Superior temporal gyrus (tissue), 1 donor: ENCODE measurements at regions not wholly inside any gene's neighbourhood (a gene's known extent, or its start where the extent isn't known, plus 50 kb on each side); places are given as distances from the start of the nearest gene placed in this dataset.
"Not testable (repeated sequence)": the region's sequence is repeated elsewhere in the genome, so short reads cannot be mapped to it uniquely, and the experiment has no call there.

Experiments used
- DNase-seq: peaks from one replicate; pipeline ENCODE4 v3.0.0-alpha.2; 2016; ENCODE audit errors: extremely low spot score

DNA sequence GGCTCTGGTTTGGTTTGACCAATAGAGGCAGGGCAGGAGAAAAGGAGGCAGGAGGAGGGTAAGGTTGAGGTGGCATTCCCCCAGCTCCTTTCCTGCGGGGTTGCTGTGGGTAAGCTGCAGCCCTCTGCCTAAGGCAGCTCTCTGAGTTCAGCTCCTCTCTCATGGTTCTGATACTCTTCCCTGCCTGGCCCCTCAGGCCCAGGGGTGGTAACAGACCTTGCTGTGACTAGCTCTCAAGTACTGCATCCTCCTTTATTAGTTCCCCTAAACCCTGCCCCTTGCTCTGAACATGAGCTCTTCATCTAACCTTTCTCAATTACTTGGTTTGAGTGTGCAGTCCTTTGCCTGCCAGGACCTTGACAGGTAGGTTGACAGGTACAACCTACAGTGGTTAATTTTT, 205.5 kb downstream of the SLC4A3 start:
- DNase-seq = no peak

- DNase-seq = no peak
These were observed 208.1 kb downstream of the SLC4A3 start for GRCh38 chr2:219835493-219835892.

GRCh38 chr2:219836647-219837177, 209.3 kb downstream of the SLC4A3 start:
- DNase-seq = peak; percentile 53

- no peak for DNase-seq
These were observed 217.1 kb downstream of the SLC4A3 start for GRCh38 chr2:219844401-219845091.

- DNase-seq = no peak
These were observed 221.5 kb downstream of the SLC4A3 start for GRCh38 chr2:219848882-219849281.

DNA sequence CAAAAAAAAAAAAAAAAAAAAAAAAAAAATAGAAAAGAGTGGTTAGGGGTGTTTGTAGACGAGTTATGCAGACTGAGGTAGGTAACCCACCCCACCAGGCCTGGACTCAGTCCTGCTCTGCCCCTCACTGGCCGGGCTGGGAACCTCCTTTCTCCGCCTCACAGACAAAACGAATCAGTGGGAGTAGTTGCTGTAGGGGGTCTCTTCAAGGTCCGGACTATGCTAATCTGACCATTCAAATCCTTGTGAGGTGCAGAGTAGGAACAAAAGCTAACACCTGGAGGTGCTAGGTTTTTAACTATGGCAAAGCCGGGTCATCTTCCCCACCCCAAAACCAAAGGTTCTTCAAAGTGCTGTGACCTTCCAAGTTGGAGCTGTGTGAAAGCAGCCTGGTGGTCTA, 223.7 kb downstream of the SLC4A3 start:
- DNase-seq = no peak

- DNase-seq = no peak
These were observed 224.5 kb downstream of the SLC4A3 start for GRCh38 chr2:219851801-219852481.

DNA sequence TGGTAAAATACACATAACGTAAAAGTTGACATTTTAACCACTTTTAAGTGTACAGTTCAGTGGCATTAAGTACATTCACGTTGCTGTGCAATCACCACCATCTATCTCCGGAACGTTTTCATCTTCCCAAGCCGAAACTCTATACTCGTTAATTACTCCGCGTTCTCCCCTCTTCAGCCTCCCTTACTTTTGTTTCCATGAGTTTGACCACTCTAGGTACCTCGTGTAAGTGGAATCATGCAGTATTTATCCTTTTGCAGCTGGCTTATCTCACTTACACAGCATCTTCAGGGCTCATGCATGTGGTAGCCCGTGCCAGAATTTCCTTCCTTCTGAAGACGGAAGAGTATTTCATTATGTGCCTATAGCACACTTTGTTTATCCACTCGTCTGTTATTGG, 225.2 kb downstream of the SLC4A3 start:
- DNase-seq = no peak

GRCh38 chr2:219856602-219857001, 229.2 kb downstream of the SLC4A3 start:
- no peak for DNase-seq

DNA sequence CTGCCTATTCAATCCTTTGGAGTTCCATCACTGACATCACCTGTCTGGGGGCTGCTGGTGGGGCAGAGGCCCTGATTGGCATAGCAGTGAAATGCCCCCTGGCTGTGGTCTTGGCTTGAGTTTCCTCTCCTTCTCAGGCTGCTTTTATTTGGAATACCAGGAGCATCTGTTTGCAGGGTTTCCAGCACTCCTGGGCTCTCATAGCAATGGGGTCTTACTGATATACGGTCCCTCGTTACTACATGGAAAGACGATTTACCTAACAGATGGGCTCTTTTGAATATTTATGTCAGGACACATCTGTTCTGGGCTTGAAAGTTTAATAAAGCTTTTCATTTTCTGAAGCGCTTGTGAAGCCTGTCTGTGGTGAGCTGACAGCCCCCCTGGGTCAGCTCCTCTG, 230.3 kb downstream of the SLC4A3 start:
- no peak for DNase-seq

DNA sequence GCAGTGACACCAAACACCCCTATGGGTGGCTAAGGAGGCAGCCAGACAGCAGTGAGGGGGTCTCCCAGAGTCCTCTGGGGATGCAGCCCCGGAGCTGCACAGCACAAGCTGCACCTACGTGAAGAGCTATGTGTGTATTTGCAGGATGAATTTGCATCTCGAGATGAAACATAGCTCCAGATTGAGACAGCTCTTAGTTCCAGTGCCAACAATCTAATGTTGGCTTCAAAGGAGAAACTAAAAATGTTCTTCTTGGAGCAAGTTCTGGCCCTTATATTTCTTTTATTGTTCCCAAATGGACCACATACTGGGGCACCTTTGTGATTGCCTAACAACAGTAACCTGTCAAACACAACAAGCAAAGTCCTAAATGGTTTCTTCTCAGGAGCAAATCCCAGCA, 233.9 kb downstream of the SLC4A3 start:
- peak; percentile 61 for DNase-seq

DNA sequence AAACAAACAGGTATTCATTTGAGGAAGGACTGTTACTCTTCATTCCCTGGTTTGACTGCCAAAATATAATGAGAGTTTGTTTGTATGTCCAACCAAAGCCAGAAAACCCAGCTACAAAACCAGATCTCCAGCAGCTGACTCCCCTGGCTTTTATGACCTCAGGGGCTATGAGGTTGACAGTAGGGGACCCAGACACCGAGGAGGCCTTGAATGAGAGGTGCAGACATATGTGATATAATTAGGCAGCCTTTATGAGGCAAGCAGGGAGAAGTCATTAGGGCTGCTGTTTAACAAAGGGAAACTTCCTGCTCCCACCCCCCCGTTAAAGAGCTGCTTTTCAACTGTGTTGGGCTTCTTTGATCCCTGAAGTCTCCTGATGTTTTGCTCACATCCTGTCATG, 236.7 kb downstream of the SLC4A3 start:
- DNase-seq = no peak

DNA sequence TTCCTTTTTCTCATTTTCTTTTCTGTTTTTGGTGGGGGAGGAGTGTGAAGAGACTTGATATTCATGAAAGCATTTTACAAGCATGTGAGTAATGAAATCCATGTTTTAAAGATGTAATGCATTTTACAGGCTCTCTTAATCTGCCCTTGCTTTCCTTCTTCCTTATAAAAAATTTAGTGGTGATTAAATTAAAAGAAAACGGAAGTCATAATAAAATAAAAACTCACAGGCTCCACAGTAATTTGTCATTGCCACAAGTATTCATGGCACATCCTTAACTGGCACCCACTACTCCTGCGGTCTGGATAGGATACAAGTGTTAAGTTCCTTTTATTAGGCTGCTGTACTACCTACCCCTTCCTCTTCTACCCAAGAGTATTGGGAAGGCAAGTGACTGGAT, 241.2 kb downstream of the SLC4A3 start:
- no peak for DNase-seq

DNA sequence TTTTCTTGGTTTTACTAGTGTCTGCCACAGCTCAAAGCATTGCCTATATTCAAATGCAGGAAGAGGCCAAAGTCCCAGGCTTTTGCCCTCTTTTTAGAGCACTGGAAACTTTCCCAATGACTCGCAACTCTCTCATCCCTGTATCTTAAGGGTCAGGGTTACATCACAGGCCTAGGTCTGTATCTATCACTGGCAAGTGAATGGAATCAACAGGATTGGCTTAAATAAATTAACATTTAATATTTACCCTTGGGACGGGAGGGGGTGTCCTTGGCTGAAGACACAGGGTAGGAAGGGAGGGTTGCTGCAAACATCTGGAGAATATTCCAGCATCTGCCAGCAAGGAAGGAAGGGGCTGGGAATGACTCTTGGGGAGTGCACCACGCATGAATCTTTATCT, 242.6 kb downstream of the SLC4A3 start:
- DNase-seq = no peak

DNA sequence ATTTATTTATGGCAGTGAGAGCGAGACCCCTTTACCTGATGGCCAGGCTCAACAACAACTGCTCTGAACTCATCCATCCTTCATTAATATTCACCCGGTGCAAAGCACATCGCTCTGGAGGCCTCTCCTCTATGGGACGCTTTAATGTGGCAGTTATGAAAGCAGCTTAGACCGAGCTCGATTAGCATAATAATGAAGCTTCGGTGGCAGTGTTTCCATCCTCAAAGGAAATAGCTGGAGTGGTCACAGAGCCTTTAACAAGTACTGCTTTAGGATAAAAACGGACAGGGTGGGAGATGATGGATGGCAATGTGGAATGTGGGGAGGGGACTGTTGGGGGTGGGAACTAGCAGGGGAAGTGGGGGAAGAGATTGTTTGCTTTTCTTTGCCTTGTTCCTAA, 243.9 kb downstream of the SLC4A3 start:
- no peak for DNase-seq

DNA sequence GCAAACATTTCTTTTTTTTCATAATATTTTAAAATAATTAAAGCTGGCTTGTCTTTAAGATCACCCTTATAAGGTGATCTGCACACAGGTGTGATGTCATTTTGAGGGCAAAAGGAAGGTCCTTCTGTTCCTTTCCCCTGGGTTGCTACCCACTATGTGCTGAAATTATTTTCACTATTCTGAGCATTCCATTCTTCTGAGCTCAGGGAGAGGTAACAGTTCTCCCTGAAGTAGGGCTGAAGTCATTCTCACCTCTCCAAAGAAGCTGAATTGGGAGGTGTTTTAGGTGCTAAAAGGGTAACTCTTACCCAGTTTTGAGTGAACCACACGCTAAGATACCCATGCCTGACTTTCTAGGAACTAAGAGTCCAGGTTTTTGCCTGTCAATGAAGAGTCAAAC, 247.6 kb downstream of the SLC4A3 start:
- DNase-seq = no peak

DNA sequence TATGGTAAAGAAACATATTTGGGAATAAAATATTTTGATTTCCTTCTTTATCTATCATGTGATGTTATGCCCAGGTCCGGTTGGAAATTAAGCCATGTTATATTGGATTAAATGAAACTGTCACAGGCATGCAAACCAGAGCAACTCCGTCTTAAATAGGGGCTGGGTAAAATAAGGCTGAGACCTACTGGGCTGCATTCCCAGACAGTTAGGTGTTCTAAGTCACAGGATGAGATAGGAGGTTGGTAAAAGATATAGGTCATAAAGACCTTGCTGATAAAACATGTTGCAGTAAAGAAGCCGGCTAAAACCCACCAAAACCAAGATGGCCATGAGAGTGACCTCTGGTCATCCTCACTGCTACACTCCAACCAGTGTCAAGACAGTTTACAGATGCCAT, 248.6 kb downstream of the SLC4A3 start:
- DNase-seq = not testable (repeated sequence)

- DNase-seq = no peak
These were observed 249.5 kb downstream of the SLC4A3 start for GRCh38 chr2:219876931-219877330.

DNA sequence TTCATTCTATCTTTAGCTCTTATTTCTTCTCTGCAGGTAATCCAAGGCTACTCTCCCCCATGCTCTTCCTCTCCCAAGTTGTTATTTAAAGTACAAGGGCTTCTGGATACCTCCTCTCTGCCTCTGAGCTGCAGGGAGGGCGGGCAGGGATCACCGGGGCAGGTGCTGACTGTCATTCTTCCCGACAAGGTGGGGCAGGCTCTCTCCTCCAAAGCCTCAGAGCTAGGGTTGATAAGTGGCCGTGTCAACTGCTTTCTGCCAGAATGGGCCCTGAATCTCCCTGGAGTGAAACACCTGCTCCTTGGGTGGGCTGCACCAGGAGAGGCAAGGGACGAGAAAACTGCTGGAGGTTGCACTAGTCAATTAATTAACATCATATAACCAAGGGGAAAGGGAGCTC, 250.3 kb downstream of the SLC4A3 start:
- no peak for DNase-seq

DNA sequence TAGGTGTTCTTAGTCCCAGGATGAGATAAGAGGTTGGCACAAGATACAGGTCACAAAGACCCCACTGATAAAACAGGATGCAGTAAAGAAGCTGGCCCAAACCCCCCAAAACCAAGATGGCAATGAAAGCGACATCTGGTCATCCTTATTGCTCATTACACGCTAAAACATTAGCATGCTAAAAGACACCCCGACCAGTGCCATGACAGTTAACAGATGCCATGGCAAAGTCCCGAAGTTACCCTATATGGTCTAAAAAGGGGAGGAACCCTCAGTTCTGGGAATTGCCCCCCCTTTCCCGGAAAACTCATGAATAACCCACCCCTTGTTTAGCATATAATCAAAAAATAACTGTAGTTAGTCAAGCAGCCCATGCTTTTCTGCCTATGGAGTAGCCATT, 251.1 kb downstream of the SLC4A3 start:
- no peak for DNase-seq

DNA sequence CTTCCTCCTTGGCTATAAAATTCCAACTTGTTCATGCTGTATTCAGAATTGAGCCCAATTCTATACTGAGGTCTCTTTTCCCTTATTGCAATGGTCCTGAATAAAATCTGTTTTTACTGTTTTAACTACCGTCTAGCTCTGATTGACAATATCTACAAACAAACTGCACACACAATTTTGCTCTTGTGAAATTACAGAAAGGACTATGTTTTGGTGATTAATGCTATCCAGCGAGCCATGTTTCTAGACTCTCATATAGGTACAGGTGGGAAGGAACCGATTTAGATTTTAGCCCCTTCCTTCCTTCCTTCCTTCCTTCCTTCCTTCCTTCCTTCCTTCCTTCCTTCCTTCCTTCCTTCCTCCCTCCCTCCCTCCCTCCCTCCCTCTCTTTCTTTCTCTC, 254.4 kb downstream of the SLC4A3 start:
- no peak for DNase-seq

- DNase-seq = no peak
These were observed 259.2 kb downstream of the SLC4A3 start for GRCh38 chr2:219886615-219887014.

DNA sequence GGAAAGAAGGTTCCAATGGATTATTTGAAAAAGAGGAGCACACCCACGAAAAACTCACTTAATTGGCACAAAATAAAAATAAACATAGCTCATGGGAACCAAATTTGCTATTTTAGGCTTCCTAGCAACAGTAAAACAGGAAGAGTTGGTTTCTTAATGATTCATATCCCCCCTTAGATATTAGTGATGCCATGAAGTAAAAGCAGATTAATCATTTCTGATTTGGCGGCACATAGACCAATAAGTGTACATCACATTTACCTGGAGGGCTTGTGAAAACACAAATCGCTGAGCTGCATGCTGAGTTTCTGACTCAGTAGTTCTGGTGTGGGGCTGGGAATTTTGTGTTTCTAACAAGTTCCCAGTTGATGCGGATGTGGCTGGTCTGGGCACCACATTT, 260.4 kb downstream of the SLC4A3 start:
- no peak for DNase-seq
